LNCaP clone FGC (cell line): ENCODE measurements at regions not wholly inside any gene's neighbourhood (a gene's known extent, or its start where the extent isn't known, plus 50 kb on each side); places are given as distances from the start of the nearest gene placed in this dataset.

Experiments used
- DNase-seq: peaks from one replicate; pipeline ENCODE4 v3.0.0-alpha.2; 2011; ENCODE audit warnings: low read depth
- H3K4me3 ChIP-seq: 2 replicates; pipeline ENCODE4 v1.5.1; 2011; ENCODE audit warnings: mild to moderate bottlenecking, low read depth, low read length, control low read depth
- CTCF ChIP-seq: IDR thresholded peaks from 2 replicates; pipeline ENCODE4 v1.5.1; 2012; ENCODE audit warnings: mild to moderate bottlenecking; ENCODE audit not compliant: control insufficient read depth, insufficient read depth; ENCODE audit errors: extremely low read depth

GRCh38 chr7:131889572-131890150 lies 333.2 kb upstream of the PODXL start:
- DNase-seq: no peak
- TF ChIP-seq CTCF: no peak
- H3K4me3 ChIP-seq: no peak overlapping the region

GRCh38 chr7:131883769-131884168 lies 327.3 kb upstream of the PODXL start:
- TF ChIP-seq CTCF: no peak
- no peak overlapping the region for H3K4me3 ChIP-seq
- no peak for DNase-seq

GRCh38 chr7:131883196-131883595 lies 326.8 kb upstream of the PODXL start:
- no peak overlapping the region for H3K4me3 ChIP-seq
- DNase-seq: no peak
- no peak for TF ChIP-seq CTCF

GRCh38 chr7:131882321-131882720 lies 325.9 kb upstream of the PODXL start:
- no peak for TF ChIP-seq CTCF
- DNase-seq: no peak
- H3K4me3 ChIP-seq: no peak overlapping the region

- DNase-seq: no peak
- H3K4me3 ChIP-seq: no peak overlapping the region
- TF ChIP-seq CTCF: no peak
These were observed 323.6 kb upstream of the PODXL start for GRCh38 chr7:131880078-131880477.

GRCh38 chr7:131879424-131879823 lies 323.0 kb upstream of the PODXL start:
- H3K4me3 ChIP-seq: no peak overlapping the region
- TF ChIP-seq CTCF: no peak
- no peak for DNase-seq

- no peak for TF ChIP-seq CTCF
- no peak for DNase-seq
These were observed 322.3 kb upstream of the PODXL start for GRCh38 chr7:131878777-131879176.

More at GRCh38 chr7:131878777-131879176, 322.3 kb upstream of the PODXL start:
- no peak overlapping the region for H3K4me3 ChIP-seq
